GM23338 (cell line): ENCODE measurements at regions not wholly inside any gene's neighbourhood (a gene's known extent, or its start where the extent isn't known, plus 50 kb on each side); places are given as distances from the start of the nearest gene placed in this dataset.

Experiments
- CREB1 ChIP-seq: fragments of 250-450 bp; sonication (Bioruptor Pico); IDR thresholded peaks from 2 replicates; pipeline ENCODE4 v1.5.0; 2020; ENCODE audit warnings: low read depth, mild to moderate bottlenecking, moderate library complexity
- EZH2 ChIP-seq: fragments of 200-600 bp; sonication (generic); IDR thresholded peaks from one replicate; pipeline ENCODE4 v1.8.0; 2017; ENCODE audit warnings: antibody characterized with exemption, mild to moderate bottlenecking, low read depth; ENCODE audit not compliant: unreplicated experiment
- EZH2phosphoT487 ChIP-seq: fragments of 200-600 bp; sonication (generic); IDR thresholded peaks from one replicate; pipeline ENCODE4 v1.8.1; 2018; ENCODE audit warnings: antibody characterized with exemption; ENCODE audit not compliant: unreplicated experiment
- JUNB ChIP-seq: IDR thresholded peaks from one replicate; pipeline ENCODE4 v1.6.1; 2016; ENCODE audit warnings: antibody characterized with exemption; ENCODE audit not compliant: unreplicated experiment
- NANOG ChIP-seq: IDR thresholded peaks from 2 replicates; pipeline ENCODE4 v1.6.1; 2016; ENCODE audit warnings: antibody characterized with exemption, borderline replicate concordance
- POLR2AphosphoS5 ChIP-seq: IDR thresholded peaks from 2 replicates; pipeline ENCODE4 v1.6.1; 2016; ENCODE audit warnings: antibody characterized with exemption, low read depth
- STAT1 ChIP-seq: IDR thresholded peaks from one replicate; pipeline ENCODE4 v1.6.1; 2016; ENCODE audit warnings: antibody characterized with exemption; ENCODE audit not compliant: unreplicated experiment
- ZNF114 ChIP-seq: fragments of 250-450 bp; sonication (Bioruptor Pico); IDR thresholded peaks from 2 replicates; pipeline ENCODE4 v1.5.0; 2020; ENCODE audit warnings: mild to moderate bottlenecking, moderate library complexity
- ZNF331 ChIP-seq: fragments of 250-450 bp; sonication (Bioruptor Pico); IDR thresholded peaks from 2 replicates; pipeline ENCODE4 v1.5.0; 2020; ENCODE audit warnings: low read depth, mild to moderate bottlenecking, moderate library complexity
- TF ChIP-seq, protein P1 (sequence below): fragments of 250-450 bp; sonication (Bioruptor Pico); IDR thresholded peaks from 2 replicates; pipeline ENCODE4 v1.5.0; 2020; ENCODE audit warnings: mild to moderate bottlenecking, moderate library complexity
- TF ChIP-seq, protein P2 (sequence below): IDR thresholded peaks from 2 replicates; pipeline ENCODE4 v1.6.1; 2016; ENCODE audit warnings: antibody characterized with exemption
- TF ChIP-seq, protein P3 (sequence below): IDR thresholded peaks from one replicate; pipeline ENCODE4 v1.6.1; 2018; ENCODE audit warnings: antibody characterized with exemption; ENCODE audit not compliant: unreplicated experiment

DNA sequence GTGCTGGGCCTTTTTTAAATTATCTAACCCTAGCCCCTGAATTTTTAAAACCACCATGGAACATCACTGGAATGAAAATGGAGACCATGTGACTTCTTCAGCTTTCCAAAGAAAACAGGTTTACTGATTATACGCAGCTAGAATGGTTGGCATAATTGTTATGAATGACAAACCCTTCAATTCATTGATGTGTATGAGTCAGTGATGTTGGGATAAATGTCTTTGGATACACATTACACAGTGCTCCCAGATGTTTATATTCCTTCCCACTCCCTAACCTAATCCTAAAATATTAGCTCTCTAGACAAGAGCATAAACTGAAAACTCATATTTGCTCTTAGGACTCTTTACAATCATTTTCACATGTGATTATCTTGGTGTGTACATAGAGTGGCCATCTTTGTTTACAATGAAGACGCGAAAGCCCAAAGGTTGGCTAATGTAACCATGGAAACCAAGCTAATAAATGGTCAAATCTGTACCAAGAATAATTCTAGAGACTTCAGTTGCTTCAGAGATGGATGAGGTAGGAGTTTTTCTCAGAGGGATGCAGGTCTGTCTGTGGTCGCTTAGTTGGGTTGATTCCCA is 131.2 kb upstream of the HMHB1 start (continued):
- TF ChIP-seq, protein P1, sequence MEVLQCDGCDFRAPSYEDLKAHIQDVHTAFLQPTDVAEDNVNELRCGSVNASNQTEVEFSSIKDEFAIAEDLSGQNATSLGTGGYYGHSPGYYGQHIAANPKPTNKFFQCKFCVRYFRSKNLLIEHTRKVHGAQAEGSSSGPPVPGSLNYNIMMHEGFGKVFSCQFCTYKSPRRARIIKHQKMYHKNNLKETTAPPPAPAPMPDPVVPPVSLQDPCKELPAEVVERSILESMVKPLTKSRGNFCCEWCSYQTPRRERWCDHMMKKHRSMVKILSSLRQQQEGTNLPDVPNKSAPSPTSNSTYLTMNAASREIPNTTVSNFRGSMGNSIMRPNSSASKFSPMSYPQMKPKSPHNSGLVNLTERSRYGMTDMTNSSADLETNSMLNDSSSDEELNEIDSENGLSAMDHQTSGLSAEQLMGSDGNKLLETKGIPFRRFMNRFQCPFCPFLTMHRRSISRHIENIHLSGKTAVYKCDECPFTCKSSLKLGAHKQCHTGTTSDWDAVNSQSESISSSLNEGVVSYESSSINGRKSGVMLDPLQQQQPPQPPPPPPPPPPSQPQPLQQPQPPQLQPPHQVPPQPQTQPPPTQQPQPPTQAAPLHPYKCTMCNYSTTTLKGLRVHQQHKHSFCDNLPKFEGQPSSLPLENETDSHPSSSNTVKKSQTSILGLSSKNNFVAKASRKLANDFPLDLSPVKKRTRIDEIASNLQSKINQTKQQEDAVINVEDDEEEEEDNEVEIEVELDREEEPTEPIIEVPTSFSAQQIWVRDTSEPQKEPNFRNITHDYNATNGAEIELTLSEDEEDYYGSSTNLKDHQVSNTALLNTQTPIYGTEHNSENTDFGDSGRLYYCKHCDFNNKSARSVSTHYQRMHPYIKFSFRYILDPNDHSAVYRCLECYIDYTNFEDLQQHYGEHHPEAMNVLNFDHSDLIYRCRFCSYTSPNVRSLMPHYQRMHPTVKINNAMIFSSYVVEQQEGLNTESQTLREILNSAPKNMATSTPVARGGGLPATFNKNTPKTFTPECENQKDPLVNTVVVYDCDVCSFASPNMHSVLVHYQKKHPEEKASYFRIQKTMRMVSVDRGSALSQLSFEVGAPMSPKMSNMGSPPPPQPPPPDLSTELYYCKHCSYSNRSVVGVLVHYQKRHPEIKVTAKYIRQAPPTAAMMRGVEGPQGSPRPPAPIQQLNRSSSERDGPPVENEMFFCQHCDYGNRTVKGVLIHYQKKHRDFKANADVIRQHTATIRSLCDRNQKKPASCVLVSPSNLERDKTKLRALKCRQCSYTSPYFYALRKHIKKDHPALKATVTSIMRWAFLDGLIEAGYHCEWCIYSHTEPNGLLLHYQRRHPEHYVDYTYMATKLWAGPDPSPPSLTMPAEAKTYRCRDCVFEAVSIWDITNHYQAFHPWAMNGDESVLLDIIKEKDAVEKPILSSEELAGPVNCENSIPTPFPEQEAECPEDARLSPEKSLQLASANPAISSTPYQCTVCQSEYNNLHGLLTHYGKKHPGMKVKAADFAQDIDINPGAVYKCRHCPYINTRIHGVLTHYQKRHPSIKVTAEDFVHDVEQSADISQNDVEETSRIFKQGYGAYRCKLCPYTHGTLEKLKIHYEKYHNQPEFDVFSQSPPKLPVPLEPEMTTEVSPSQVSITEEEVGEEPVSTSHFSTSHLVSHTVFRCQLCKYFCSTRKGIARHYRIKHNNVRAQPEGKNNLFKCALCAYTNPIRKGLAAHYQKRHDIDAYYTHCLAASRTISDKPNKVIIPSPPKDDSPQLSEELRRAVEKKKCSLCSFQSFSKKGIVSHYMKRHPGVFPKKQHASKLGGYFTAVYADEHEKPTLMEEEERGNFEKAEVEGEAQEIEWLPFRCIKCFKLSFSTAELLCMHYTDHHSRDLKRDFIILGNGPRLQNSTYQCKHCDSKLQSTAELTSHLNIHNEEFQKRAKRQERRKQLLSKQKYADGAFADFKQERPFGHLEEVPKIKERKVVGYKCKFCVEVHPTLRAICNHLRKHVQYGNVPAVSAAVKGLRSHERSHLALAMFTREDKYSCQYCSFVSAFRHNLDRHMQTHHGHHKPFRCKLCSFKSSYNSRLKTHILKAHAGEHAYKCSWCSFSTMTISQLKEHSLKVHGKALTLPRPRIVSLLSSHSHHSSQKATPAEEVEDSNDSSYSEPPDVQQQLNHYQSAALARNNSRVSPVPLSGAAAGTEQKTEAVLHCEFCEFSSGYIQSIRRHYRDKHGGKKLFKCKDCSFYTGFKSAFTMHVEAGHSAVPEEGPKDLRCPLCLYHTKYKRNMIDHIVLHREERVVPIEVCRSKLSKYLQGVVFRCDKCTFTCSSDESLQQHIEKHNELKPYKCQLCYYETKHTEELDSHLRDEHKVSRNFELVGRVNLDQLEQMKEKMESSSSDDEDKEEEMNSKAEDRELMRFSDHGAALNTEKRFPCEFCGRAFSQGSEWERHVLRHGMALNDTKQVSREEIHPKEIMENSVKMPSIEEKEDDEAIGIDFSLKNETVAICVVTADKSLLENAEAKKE (CRISPR knock-in tag) = no peak
- TF ChIP-seq EZH2phosphoT487 = no peak
- no peak for TF ChIP-seq CREB1 (CRISPR knock-in tag)
- no peak for TF ChIP-seq POLR2AphosphoS5
- TF ChIP-seq STAT1 = no peak
- TF ChIP-seq NANOG = no peak
- TF ChIP-seq EZH2 = no peak
- TF ChIP-seq ZNF331 (CRISPR knock-in tag) = no peak
- TF ChIP-seq JUNB = no peak
- TF ChIP-seq, protein P2, sequence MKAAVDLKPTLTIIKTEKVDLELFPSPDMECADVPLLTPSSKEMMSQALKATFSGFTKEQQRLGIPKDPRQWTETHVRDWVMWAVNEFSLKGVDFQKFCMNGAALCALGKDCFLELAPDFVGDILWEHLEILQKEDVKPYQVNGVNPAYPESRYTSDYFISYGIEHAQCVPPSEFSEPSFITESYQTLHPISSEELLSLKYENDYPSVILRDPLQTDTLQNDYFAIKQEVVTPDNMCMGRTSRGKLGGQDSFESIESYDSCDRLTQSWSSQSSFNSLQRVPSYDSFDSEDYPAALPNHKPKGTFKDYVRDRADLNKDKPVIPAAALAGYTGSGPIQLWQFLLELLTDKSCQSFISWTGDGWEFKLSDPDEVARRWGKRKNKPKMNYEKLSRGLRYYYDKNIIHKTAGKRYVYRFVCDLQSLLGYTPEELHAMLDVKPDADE = no peak
- no peak for TF ChIP-seq ZNF114 (CRISPR knock-in tag)
- TF ChIP-seq, protein P3, sequence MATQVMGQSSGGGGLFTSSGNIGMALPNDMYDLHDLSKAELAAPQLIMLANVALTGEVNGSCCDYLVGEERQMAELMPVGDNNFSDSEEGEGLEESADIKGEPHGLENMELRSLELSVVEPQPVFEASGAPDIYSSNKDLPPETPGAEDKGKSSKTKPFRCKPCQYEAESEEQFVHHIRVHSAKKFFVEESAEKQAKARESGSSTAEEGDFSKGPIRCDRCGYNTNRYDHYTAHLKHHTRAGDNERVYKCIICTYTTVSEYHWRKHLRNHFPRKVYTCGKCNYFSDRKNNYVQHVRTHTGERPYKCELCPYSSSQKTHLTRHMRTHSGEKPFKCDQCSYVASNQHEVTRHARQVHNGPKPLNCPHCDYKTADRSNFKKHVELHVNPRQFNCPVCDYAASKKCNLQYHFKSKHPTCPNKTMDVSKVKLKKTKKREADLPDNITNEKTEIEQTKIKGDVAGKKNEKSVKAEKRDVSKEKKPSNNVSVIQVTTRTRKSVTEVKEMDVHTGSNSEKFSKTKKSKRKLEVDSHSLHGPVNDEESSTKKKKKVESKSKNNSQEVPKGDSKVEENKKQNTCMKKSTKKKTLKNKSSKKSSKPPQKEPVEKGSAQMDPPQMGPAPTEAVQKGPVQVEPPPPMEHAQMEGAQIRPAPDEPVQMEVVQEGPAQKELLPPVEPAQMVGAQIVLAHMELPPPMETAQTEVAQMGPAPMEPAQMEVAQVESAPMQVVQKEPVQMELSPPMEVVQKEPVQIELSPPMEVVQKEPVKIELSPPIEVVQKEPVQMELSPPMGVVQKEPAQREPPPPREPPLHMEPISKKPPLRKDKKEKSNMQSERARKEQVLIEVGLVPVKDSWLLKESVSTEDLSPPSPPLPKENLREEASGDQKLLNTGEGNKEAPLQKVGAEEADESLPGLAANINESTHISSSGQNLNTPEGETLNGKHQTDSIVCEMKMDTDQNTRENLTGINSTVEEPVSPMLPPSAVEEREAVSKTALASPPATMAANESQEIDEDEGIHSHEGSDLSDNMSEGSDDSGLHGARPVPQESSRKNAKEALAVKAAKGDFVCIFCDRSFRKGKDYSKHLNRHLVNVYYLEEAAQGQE = no peak
